Breast epithelium (tissue), 4 donors: ENCODE measurements at regions not wholly inside any gene's neighbourhood (a gene's known extent, or its start where the extent isn't known, plus 50 kb on each side); places are given as distances from the start of the nearest gene placed in this dataset.

ENCODE experiments used
- DNase-seq, 2 donors: peaks; one replicate each; pipeline ENCODE4 v3.0.0-alpha.2; 2019; ENCODE audit warnings: low spot score in 2 of 2
- H3K27ac ChIP-seq, 2 donors: fragments of 200-600 bp; sonication (generic) in 1 of 2; one replicate each; pipeline ENCODE4 v1.5.1; 2016 to 2019; ENCODE audit warnings: mild to moderate bottlenecking in 1 of 2
- H3K27me3 ChIP-seq, 2 donors: fragments of 200-600 bp; sonication (generic) in 1 of 2; one replicate each; pipeline versions ENCODE4 v1.5.1 to v1.6.0; 2017 to 2019; ENCODE audit warnings: control low read depth in 1 of 2, mild to moderate bottlenecking in 1 of 2
- H3K36me3 ChIP-seq: fragments of 200-600 bp; one replicate; pipeline ENCODE4 v1.5.1; 2019
- H3K4me1 ChIP-seq, 2 donors: fragments of 200-600 bp; sonication (generic); one replicate each; pipeline ENCODE4 v1.5.1; 2016 to 2019; ENCODE audit warnings: control low read depth in 1 of 2
- H3K4me3 ChIP-seq, 3 donors: fragments of 200-600 bp; sonication (generic); 1 replicate in 2 of 3; 2 replicates in 1 of 3; pipeline ENCODE4 v1.5.1; 2016 to 2019; ENCODE audit warnings: mild to moderate bottlenecking in 3 of 3, moderate library complexity in 2 of 3
- H3K9me3 ChIP-seq, 2 donors: fragments of 200-600 bp; sonication (generic) in 1 of 2; one replicate each; pipeline ENCODE4 v1.5.1; 2016 to 2019; ENCODE audit warnings: control low read depth in 1 of 2
- POLR2A ChIP-seq: fragments of 450-650 bp; IDR thresholded peaks from one replicate; pipeline ENCODE4 v1.6.1; 2016; ENCODE audit warnings: antibody characterized with exemption, mild to moderate bottlenecking, moderate library complexity
- POLR2AphosphoS5 ChIP-seq, 3 donors: sonication (generic); formaldehyde crosslinking; IDR thresholded peaks; one replicate each; pipeline ENCODE4 v1.6.1; 2017; ENCODE audit warnings: antibody characterized with exemption in 3 of 3
- intact Hi-C: fragments of 100-400 bp; cut with DNase I; formaldehyde crosslinking; loops from one replicate; pipeline ENCODE4 v1.15.1; 2023; ENCODE audit warnings: low total_unique reads
- TF ChIP-seq, protein P1 (sequence below), 3 donors: fragments of 450-650 bp; IDR thresholded peaks; one replicate each; pipeline ENCODE4 v1.5.1; 2016 to 2017; ENCODE audit warnings: antibody characterized with exemption in 3 of 3, mild to moderate bottlenecking in 3 of 3, moderate library complexity in 3 of 3

GRCh38 chr11:79683930-79684329, 243.1 kb upstream of the TENM4 start:
- Histone ChIP-seq H3K27ac (no peak overlapping the region), H3K36me3 (no peaks in the 10 kb centered on the region), H3K4me3 (no peak overlapping the region), H3K27me3 (no peaks in the 10 kb centered on the region), H3K4me1 (no peaks in the 10 kb centered on the region), H3K9me3 (no peaks in the 10 kb centered on the region)
- intact Hi-C loops, result no loop called here
- no peak for DNase-seq
- no peak for TF ChIP-seq POLR2AphosphoS5 (IDR thresholded peaks at IDR 0.05)
- no peak for TF ChIP-seq POLR2A
- TF ChIP-seq, protein P1, sequence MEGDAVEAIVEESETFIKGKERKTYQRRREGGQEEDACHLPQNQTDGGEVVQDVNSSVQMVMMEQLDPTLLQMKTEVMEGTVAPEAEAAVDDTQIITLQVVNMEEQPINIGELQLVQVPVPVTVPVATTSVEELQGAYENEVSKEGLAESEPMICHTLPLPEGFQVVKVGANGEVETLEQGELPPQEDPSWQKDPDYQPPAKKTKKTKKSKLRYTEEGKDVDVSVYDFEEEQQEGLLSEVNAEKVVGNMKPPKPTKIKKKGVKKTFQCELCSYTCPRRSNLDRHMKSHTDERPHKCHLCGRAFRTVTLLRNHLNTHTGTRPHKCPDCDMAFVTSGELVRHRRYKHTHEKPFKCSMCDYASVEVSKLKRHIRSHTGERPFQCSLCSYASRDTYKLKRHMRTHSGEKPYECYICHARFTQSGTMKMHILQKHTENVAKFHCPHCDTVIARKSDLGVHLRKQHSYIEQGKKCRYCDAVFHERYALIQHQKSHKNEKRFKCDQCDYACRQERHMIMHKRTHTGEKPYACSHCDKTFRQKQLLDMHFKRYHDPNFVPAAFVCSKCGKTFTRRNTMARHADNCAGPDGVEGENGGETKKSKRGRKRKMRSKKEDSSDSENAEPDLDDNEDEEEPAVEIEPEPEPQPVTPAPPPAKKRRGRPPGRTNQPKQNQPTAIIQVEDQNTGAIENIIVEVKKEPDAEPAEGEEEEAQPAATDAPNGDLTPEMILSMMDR (IDR thresholded peaks at IDR 0.05), result no peak

DNA sequence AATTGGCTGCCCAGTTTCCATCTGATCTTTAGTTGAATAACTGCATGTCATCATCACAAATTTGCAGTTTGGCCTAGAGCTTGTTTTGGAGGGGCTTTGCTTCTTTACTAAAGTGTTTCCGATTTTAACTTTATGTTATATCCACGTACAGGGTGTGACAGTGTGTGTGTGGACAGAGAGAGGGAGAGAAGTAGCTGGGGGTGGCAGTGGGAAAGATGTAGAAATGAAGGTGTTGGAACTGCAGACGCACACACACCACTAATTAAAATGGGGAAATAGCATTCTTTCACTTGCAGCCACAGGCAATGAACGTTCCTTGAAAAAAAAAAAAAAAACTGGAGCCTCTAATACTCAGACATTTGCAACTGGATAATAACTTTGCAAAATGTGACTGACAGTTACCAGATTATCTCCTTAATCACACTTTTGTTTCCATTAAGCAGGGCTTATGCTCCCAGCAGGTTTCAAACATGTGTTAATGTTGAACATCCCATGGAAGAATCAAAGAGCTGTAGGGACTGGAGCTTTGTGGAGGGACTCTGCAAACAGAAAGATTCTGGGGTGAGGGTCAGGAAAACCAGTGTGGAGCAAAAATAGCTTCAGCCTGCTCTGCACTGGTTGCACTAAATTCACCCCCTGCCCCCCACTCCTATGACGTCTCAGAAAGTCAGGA, 238.1 kb upstream of the TENM4 start:
- H3K4me1 ChIP-seq, result no peaks in the 10 kb centered on the region
- intact Hi-C loops, result no loop called here
- H3K27ac ChIP-seq, result no peak overlapping the region
- no peak for TF ChIP-seq POLR2AphosphoS5 (IDR thresholded peaks at IDR 0.05)
- no peak for TF ChIP-seq POLR2A
- TF ChIP-seq, protein P1 (IDR thresholded peaks at IDR 0.05), result no peak
- H3K4me3 ChIP-seq, result no peak overlapping the region
- no peaks in the 10 kb centered on the region for H3K9me3 ChIP-seq
- no peaks in the 10 kb centered on the region for H3K27me3 ChIP-seq
- no peaks in the 10 kb centered on the region for H3K36me3 ChIP-seq
- no peak for DNase-seq

DNA sequence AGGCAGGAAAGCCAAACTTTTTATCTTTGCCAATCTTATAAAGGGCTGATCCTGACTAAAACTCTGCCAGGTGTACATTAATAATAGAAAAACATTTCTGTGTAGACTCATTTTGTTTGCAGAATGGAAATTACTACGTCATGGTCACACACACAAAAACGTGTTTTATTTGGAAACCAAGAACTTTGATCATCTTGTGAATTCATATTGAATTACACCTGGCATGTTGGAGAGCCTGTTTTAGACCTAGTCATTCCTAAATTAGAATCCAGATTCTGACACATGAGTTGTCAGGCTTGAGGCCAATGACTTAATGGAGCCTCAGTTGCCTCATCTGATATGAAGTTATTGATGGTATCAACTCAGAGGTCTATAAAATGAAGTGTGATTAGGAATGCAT, 235.6 kb upstream of the TENM4 start:
- no peak for DNase-seq
- Histone ChIP-seq H3K4me1 (no peaks in the 10 kb centered on the region), H3K4me3 (no peak overlapping the region), H3K27ac (no peak overlapping the region), H3K36me3 (no peaks in the 10 kb centered on the region), H3K27me3 (no peaks in the 10 kb centered on the region), H3K9me3 (no peaks in the 10 kb centered on the region)
- intact Hi-C loops, result no loop called here
- no peak for TF ChIP-seq POLR2A
- TF ChIP-seq, protein P1 (IDR thresholded peaks at IDR 0.05), result no peak

- no peak for TF ChIP-seq POLR2AphosphoS5 (IDR thresholded peaks at IDR 0.05)
- TF ChIP-seq, protein P1 (IDR thresholded peaks at IDR 0.05), result no peak
- no peak for TF ChIP-seq POLR2A
- H3K4me1 ChIP-seq, result no peaks in the 10 kb centered on the region
- no peak overlapping the region for H3K4me3 ChIP-seq
- H3K36me3 ChIP-seq, result no peaks in the 10 kb centered on the region
- H3K27me3 ChIP-seq, result no peaks in the 10 kb centered on the region
- DNase-seq, result no peak
- intact Hi-C loops, result no loop called here
- H3K9me3 ChIP-seq, result no peaks in the 10 kb centered on the region
- no peak overlapping the region for H3K27ac ChIP-seq
Measured at GRCh38 chr11:79675081-79675480, 234.3 kb upstream of the TENM4 start.

DNA sequence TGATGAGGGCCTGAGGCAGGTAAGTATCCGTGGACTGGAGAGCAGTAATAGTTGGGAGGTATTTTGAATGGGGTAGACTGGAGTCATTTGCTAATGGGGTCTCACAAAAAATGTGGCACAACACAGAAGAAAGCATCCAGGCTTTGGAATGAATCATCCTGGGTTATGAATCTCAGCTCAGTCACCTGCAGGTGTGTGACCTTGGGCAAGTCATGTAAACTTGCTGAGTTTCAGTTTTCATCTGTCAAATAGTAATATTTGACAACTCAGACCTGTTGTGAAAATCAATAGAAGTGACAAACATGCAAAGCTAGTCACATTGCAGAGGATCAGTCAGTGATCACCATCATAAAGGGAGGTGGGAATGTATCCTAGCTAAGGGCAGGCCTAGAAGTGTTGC, 232.0 kb upstream of the TENM4 start:
- Histone ChIP-seq H3K27ac (no peak overlapping the region), H3K9me3 (no peaks in the 10 kb centered on the region), H3K36me3 (no peaks in the 10 kb centered on the region), H3K4me1 (no peaks in the 10 kb centered on the region), H3K27me3 (no peaks in the 10 kb centered on the region), H3K4me3 (no peak overlapping the region)
- TF ChIP-seq POLR2A (no peak), POLR2AphosphoS5 (IDR thresholded peaks at IDR 0.05) (no peak)
- TF ChIP-seq, protein P1 (IDR thresholded peaks at IDR 0.05), result no peak
- intact Hi-C loops, result no loop called here
- DNase-seq, result no peak
